GM06990 (cell line): ENCODE measurements at regions not wholly inside any gene's neighbourhood (a gene's known extent, or its start where the extent isn't known, plus 50 kb on each side); places are given as distances from the start of the nearest gene placed in this dataset.

Source experiments
- DNase-seq: peaks from one replicate; pipeline ENCODE4 v3.0.0-alpha.2; 2011; ENCODE audit not compliant: insufficient read length; ENCODE audit errors: extremely low read depth
- H3K27me3 ChIP-seq: replicated peaks from 2 replicates; pipeline ENCODE4 v1.6.0; 2011; ENCODE audit warnings: low read length; ENCODE audit not compliant: control insufficient read depth, insufficient read depth
- H3K36me3 ChIP-seq: 2 replicates; pipeline ENCODE4 v1.5.1; 2011; ENCODE audit warnings: low read length; ENCODE audit not compliant: control insufficient read depth, insufficient read depth
- H3K4me3 ChIP-seq: replicated peaks from 2 replicates; pipeline ENCODE4 v1.5.1; 2011; ENCODE audit warnings: low read depth, mild to moderate bottlenecking, control low read depth, low read length
- CTCF ChIP-seq: IDR thresholded peaks from 2 replicates; pipeline ENCODE4 v1.5.1; 2011; ENCODE audit warnings: low read length, control low read depth, mild to moderate bottlenecking, inconsistent platforms; ENCODE audit not compliant: insufficient read depth, poor library complexity, severe bottlenecking

- no peaks in the 10 kb centered on the region; the same call in 1 of the 2 replicates for H3K27me3 ChIP-seq
- no peak overlapping the region for H3K4me3 ChIP-seq
- no peaks in the 10 kb centered on the region for H3K36me3 ChIP-seq
- TF ChIP-seq CTCF, result no peak
- no peak for DNase-seq
Measured at GRCh38 chr2:235148201-235149170, 196.7 kb downstream of the SH3BP4 start.

GRCh38 chr2:235149240-235149659 is 197.4 kb downstream of the SH3BP4 start:
- no peak for TF ChIP-seq CTCF
- Histone ChIP-seq H3K4me3 (no peak overlapping the region), H3K36me3 (no peaks in the 10 kb centered on the region), H3K27me3 (no peaks in the 10 kb centered on the region; the same call in 1 of the 2 replicates)
- DNase-seq, result no peak

GRCh38 chr2:235149736-235150135 is 197.9 kb downstream of the SH3BP4 start:
- Histone ChIP-seq H3K4me3 (no peak overlapping the region), H3K27me3 (no peaks in the 10 kb centered on the region), H3K36me3 (no peaks in the 10 kb centered on the region)
- DNase-seq, result no peak
- TF ChIP-seq CTCF, result no peak

GRCh38 chr2:235151152-235151551 is 199.3 kb downstream of the SH3BP4 start:
- H3K27me3 ChIP-seq, result no peaks in the 10 kb centered on the region
- no peak for TF ChIP-seq CTCF
- no peaks in the 10 kb centered on the region for H3K36me3 ChIP-seq
- no peak for DNase-seq
- H3K4me3 ChIP-seq, result no peak overlapping the region

GRCh38 chr2:235155163-235155562 is 203.3 kb downstream of the SH3BP4 start:
- TF ChIP-seq CTCF, result no peak
- H3K27me3 ChIP-seq, result no peaks in the 10 kb centered on the region

More at GRCh38 chr2:235155163-235155562, 203.3 kb downstream of the SH3BP4 start:
- DNase-seq, result no peak
- no peak overlapping the region for H3K4me3 ChIP-seq
- no peaks in the 10 kb centered on the region for H3K36me3 ChIP-seq
